NCI-H748 (cell line): ENCODE measurements at regions not wholly inside any gene's neighbourhood (a gene's known extent, or its start where the extent isn't known, plus 50 kb on each side); places are given as distances from the start of the nearest gene placed in this dataset.
A peak's percentile ranks its signal among the peaks of the same experiment; 100 is the strongest.

ENCODE experiments used
- DNase-seq: peaks from one replicate; lab custom pipeline; 2025; ENCODE audit not compliant: unreplicated experiment; lab: John Stamatoyannopoulos, UW

- DNase-seq = no peak
These were observed 374.7 kb downstream of the TNS1 start for GRCh38 chr2:217628061-217628460.

GRCh38 chr2:217626926-217627325, 375.9 kb downstream of the TNS1 start:
- DNase-seq = no peak

GRCh38 chr2:217625557-217626169, 377.1 kb downstream of the TNS1 start:
- no peak for DNase-seq

- DNase-seq = no peak
These were observed 379.4 kb downstream of the TNS1 start for GRCh38 chr2:217623281-217623912.

- DNase-seq = peak; percentile 82
These were observed 380.4 kb downstream of the TNS1 start for GRCh38 chr2:217622205-217623060.

- no peak for DNase-seq
These were observed 381.4 kb downstream of the TNS1 start for GRCh38 chr2:217621391-217621801.

GRCh38 chr2:217618744-217619143, 384.1 kb downstream of the TNS1 start:
- no peak for DNase-seq

GRCh38 chr2:217617616-217618022, 385.2 kb downstream of the TNS1 start:
- DNase-seq = no peak

GRCh38 chr2:217616936-217617335, 385.9 kb downstream of the TNS1 start:
- no peak for DNase-seq

- DNase-seq = no peak
These were observed 387.6 kb downstream of the TNS1 start for GRCh38 chr2:217615171-217615570.

GRCh38 chr2:217614498-217614897, 388.3 kb downstream of the TNS1 start:
- no peak for DNase-seq

GRCh38 chr2:217614096-217614495, 388.7 kb downstream of the TNS1 start:
- no peak for DNase-seq

GRCh38 chr2:217612920-217613319, 389.9 kb downstream of the TNS1 start:
- peak; percentile 16 for DNase-seq

GRCh38 chr2:217612211-217612610, 390.6 kb downstream of the TNS1 start:
- DNase-seq = no peak

- no peak for DNase-seq
These were observed 391.1 kb downstream of the TNS1 start for GRCh38 chr2:217611626-217612127.

- no peak for DNase-seq
These were observed 391.7 kb downstream of the TNS1 start for GRCh38 chr2:217611056-217611455.

- DNase-seq = peak; percentile 97
These were observed 392.4 kb downstream of the TNS1 start for GRCh38 chr2:217610401-217610814.

GRCh38 chr2:217609952-217610351, 392.8 kb downstream of the TNS1 start:
- DNase-seq = peak; percentile 96

- no peak for DNase-seq
These were observed 396.5 kb downstream of the TNS1 start for GRCh38 chr2:217606296-217606695.

- DNase-seq = peak; percentile 56
These were observed 398.1 kb downstream of the TNS1 start for GRCh38 chr2:217604527-217605194.

- DNase-seq = no peak
These were observed 401.2 kb downstream of the TNS1 start for GRCh38 chr2:217601601-217602000.
